NCI-H146 (cell line): ENCODE measurements at regions not wholly inside any gene's neighbourhood (a gene's known extent, or its start where the extent isn't known, plus 50 kb on each side); places are given as distances from the start of the nearest gene placed in this dataset.

Experiments
- DNase-seq: peaks from one replicate; lab custom pipeline; 2025; lab: John Stamatoyannopoulos, UW

DNA sequence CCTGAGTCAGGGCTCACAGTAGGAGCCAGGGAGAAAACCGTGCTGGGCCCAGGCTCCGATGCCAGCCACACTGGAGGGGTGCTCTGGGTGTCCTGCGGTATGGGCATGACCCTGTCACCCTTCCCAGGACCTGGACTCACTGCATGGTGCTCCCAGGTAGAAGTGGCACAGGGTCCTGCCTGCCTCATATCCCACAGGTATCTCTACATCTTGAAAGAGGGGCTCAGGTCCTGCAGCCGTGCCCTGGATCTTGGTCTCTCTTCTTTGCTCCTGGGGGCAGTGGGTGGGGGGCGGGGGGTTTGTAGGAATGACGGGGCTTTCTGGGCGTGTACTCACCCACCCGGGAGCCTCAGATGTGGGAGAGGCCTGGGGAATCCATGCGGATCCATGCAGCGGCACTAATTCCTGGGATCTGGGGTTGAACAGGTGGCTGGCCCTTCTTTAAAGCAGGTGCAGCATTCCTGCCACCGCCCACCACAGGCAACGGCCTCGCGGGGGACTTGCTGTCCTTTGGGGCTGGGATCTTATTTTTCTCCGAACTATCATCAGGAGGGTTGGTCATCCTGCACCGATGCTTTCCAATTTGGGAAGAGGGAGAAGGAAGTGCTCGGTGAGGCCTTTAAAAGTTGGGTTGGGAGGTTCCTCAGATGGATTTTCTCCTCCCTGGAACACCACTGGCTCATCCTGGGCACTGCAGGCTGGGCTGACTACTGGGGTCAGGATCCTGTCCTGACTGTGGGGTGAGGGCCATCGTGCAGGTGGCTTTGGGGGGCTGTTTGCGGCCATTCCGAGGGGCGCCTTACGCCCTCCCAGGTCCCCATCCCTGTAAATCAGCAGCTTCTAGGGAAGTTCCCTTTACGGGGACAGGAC is 886.4 kb downstream of the BRD1 start:
- peak; percentile 7 for DNase-seq

DNA sequence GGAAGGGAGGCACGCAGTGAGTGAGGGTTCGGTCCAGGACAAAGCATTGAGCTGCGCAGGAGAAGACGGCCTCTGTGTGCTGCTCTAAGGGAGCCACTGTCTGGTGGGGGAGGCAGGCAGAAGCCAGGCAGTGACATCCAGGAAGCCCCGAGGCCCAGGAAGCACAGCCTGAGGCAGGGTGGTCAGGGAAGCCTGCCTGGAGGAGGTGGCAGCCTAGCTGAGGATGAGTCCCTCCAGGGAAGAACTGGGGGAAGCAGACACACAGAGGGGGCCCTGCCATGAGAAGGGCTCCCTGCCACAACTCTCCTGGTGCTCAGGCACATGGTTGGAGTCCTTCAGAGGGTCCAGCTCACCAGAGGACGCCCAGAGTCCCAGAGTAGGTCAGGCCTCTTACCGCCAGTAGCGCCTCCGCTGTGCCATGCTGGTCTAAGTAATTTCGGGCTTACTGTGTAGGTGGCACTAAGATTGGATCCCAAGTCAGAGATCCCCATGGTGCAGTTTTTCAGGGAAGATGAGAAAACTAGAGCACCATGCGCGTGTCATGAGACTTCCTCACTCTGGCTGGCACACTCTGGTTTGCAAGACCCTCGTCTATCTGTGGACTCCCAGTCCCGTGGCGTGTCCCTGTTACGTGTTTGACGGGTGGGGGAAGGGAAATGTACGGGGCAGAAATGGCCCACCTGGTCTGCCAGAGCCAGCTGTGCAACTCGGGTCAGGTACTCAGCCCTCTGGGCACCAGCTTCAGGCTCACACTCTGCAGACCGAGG is 887.2 kb downstream of the BRD1 start:
- no peak for DNase-seq

GRCh38 chr22:48939441-48940265 is 888.0 kb downstream of the BRD1 start:
- no peak for DNase-seq

DNA sequence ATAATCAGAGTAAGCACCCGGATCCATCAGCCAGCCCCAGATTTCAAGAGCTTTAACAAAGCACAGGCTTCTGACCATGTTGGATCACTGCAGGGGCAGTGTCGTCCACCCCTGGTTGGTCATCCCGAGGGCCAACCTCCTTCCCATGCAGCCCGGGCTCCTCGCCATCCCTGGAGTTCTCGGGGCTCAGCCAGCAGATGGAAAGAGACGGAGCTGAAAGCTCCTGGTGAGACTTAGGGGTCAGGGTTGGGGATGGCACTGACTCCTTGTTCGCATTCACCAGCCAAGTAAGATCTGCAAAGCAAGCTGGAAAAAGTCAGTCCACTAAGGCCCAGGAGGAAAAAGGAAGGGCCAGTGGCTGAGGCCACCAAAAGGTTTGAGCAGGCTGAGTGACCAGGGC is 888.9 kb downstream of the BRD1 start:
- no peak for DNase-seq

DNA sequence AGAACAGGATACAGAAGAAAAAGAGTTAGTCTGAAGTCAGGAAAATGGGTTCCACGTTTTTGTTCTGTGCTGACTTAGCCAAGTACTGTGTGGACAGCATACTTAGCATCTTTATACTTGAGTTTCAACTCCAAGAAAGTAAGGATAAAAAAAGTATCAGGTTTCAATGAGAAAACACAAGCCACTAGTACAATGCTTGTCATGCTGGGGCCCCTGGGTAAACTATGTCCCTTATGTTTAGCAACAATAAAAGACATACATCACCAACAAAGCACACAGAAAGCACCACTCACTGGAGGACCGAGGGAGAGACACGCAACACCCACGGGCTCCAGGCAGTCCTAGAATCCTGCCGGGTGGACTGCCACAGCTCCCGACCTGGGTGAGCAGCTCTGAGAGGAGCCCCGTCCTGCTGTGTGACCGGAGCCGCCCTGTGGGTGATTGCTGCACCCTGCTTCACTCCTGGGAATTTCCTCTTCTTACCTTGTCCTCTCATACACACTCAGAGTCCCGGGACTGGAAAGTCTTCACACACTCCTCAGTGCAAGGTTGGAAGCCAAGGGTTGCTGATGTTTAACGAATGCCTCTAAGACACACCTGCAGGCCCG is 890.5 kb downstream of the BRD1 start:
- no peak for DNase-seq

- no peak for DNase-seq
These were observed 891.3 kb downstream of the BRD1 start for GRCh38 chr22:48936391-48936790.

GRCh38 chr22:48934446-48934845 is 893.2 kb downstream of the BRD1 start:
- no peak for DNase-seq

DNA sequence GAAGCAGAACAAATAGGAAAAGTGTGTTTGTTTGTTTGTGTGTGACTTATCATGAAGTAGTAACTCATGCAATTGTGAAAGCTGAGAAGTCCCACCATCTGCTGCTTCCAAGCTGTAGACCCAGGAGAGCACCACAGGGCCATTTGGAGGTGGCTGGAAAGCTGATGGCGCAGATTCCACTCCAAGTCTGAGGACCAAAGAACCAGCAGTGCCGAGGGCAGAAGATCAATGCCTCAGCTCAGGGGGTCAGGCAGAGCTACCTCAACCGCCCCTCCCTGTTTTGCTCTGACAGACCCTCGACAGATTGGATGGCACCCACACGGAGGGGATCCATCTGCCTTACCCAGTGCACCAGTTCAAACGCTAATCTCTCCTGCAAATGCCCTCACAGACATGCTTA is 896.2 kb downstream of the BRD1 start:
- DNase-seq: no peak

DNA sequence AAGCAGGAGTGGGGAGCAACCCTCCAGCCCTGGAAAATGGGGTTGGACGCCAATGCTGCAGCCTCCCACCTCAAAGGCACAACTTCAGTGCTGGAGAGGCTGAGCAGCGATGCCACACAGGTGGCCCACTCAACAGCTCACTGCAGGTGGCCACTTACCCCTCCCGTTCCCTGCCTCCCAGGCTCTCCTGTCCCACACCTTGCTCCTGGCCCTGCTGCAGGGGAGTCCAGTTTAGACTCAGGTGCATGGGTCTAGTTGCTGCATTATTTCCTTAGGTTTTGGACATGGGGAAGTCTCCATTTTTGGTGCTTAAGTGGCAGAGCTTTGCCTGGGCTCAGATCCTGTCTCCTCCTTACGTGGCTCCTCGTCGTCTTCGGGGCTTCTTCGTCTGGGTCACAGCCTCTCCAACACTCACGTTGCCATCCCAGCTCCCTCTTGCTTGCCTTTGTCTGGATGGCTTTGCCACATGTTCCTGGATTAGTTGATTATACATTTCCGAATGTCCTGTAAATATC is 898.3 kb downstream of the BRD1 start:
- peak; percentile 30 for DNase-seq

- DNase-seq: no peak
These were observed 900.1 kb downstream of the BRD1 start for GRCh38 chr22:48927591-48927990.

DNA sequence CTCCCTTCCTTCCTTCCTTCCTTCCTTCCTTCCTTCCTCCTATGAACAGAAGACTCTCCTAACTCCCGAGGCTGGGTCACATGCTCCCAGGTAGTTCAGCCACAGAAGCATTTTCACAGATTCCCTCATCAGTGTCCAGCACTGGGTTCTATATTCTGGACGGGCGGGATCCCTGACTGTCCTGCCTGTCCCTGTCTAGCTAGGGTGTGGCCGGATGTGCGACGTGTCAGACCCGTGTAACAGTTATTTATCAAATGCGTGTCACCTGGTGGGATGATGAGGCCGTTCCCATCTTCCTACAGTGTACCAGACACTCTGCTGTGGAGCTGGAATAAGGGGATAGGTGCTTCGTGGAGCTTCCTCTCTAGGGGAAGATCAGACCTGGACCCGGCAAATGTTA is 901.0 kb downstream of the BRD1 start:
- peak; percentile 73 for DNase-seq

- DNase-seq: no peak
These were observed 901.5 kb downstream of the BRD1 start for GRCh38 chr22:48926136-48926535.

DNA sequence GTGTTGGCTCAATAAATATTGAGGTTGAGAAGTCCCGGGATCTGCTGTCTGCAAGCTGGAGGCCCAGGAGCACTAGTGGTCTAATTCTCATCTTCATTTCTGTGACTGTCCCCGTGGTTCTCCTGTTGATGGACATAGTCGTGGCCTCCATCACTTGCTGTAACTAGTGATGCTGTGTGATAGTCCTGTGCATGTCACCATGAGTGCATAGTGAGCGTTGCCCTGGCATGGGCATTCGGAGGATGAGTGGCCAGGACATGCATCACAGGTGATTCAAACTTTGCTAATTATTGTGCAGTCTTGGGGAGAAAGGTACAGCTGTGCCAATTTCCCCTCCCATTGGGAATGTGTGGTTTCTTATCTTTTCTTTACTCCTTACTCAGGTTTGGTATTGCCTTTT is 902.2 kb downstream of the BRD1 start:
- no peak for DNase-seq

DNA sequence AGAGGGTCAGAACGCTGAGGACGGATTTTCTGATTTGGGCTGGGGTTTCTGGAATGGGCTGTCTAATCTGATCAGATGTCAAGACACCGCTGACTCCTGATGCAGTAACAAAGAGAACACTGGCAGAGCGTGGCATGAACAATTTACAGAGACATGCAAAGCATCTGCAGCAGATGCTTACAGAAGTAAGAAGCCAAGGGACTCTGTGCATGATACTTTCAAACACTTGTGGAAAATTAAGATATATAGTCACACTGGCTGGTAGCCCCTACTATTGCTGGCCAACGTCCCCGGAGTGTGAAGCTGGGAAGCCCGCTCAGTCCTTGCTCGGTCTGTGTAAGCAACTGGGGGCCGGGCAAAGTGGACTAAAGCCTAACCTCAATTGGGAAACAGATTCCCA is 903.7 kb downstream of the BRD1 start:
- DNase-seq: no peak

- DNase-seq: no peak
These were observed 904.4 kb downstream of the BRD1 start for GRCh38 chr22:48923165-48923865.

DNA sequence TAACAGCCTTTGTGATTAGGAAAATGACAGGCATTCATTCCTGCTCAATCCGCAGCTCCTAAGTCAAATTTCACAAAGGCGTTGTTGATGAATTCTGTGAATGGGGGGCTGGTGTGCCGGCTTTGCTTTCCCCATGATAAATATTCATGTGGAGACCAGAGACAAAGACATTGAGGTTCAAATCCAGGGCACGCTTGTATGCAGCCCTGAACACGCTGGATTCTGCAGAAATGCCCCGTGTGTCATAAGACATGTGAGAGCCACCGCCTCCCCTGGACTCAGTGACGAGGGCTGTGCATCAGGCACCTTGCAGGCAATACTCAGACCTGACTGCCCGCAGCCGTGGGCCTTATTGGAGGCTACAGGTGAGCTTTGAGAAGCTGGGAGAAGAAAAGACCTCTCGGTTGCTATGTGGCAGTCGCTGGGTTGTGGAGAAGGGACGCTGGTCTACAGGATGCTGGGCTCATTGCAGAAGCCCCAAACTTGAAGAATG is 906.2 kb downstream of the BRD1 start:
- DNase-seq: no peak

- peak; percentile 84 for DNase-seq
These were observed 906.9 kb downstream of the BRD1 start for GRCh38 chr22:48920776-48921241.

- peak; percentile 12 for DNase-seq
These were observed 907.7 kb downstream of the BRD1 start for GRCh38 chr22:48919851-48920589.

- peak; percentile 96 for DNase-seq
These were observed 908.5 kb downstream of the BRD1 start for GRCh38 chr22:48919187-48919590.

GRCh38 chr22:48918585-48919186 is 909.0 kb downstream of the BRD1 start:
- peak; percentile 76 for DNase-seq
